PC-9 (cell line): ENCODE measurements at regions not wholly inside any gene's neighbourhood (a gene's known extent, or its start where the extent isn't known, plus 50 kb on each side); places are given as distances from the start of the nearest gene placed in this dataset.

Source experiments
- BruUV-seq: library from RNA; stranded (reverse); fragments of 400-500 nt; replicated peaks from 2 replicates; lab custom pipeline; 2021; lab: Mats Ljungman, UMichigan
- CTCF ChIA-PET: fragments of 300-600 bp; sonication (Branson Sonifier 250); formaldehyde crosslinking; loops from one replicate; lab custom pipeline; 2022; ENCODE audit warnings: antibody characterized with exemption; lab: Charles Lee
- POLR2A ChIA-PET: fragments of 300-600 bp; sonication (Branson Sonifier 250); formaldehyde crosslinking; loops from one replicate; lab custom pipeline; 2022; ENCODE audit warnings: antibody characterized with exemption; ENCODE audit not compliant: unreplicated experiment; lab: Charles Lee
- DNase-seq, 2 experiments: peaks; one replicate each; pipeline versions ENCODE4 v3.0.0 to v3.0.0-alpha.2; 2015 to 2022; ENCODE audit warnings: mixed read lengths in 1 of 2
- H2AFZ ChIP-seq: fragments of 200-600 bp; sonication (generic); 2 replicates; pipeline ENCODE4 v1.8.1; 2017; ENCODE audit warnings: antibody characterized with exemption
- H3F3A ChIP-seq: fragments of 200-600 bp; sonication (generic); 2 replicates; pipeline ENCODE4 v1.8.1; 2017; ENCODE audit warnings: antibody characterized with exemption, mild to moderate bottlenecking, low read depth; ENCODE audit not compliant: insufficient read depth
- H3K27ac ChIP-seq: fragments of 200-600 bp; sonication (generic); 2 replicates; pipeline ENCODE4 v1.6.1; 2016; ENCODE audit warnings: mixed run types
- H3K27me3 ChIP-seq: fragments of 200-600 bp; sonication (generic); 2 replicates; pipeline ENCODE4 v1.6.1; 2016; ENCODE audit warnings: low read depth, mixed run types; ENCODE audit not compliant: insufficient read depth
- H3K36me3 ChIP-seq: fragments of 200-600 bp; sonication (generic); 2 replicates; pipeline ENCODE4 v1.6.1; 2016; ENCODE audit warnings: low read depth, mixed run types
- H3K4me1 ChIP-seq: fragments of 200-600 bp; sonication (generic); replicated peaks from 2 replicates; pipeline ENCODE4 v1.6.1; 2016; ENCODE audit warnings: mixed run types; ENCODE audit not compliant: insufficient read depth
- H3K4me2 ChIP-seq: fragments of 200-600 bp; sonication (generic); 2 replicates; pipeline ENCODE4 v1.6.1; 2017; ENCODE audit warnings: mixed run types
- H3K4me3 ChIP-seq: fragments of 200-600 bp; sonication (generic); 2 replicates; pipeline ENCODE4 v1.6.1; 2016; ENCODE audit warnings: mixed run types
- H3K79me2 ChIP-seq: fragments of 200-600 bp; sonication (generic); 2 replicates; pipeline ENCODE4 v1.6.1; 2017; ENCODE audit warnings: low read depth, mixed run types
- H3K9me2 ChIP-seq: fragments of 200-600 bp; sonication (generic); 2 replicates; pipeline ENCODE4 v1.8.1; 2017; ENCODE audit warnings: mild to moderate bottlenecking; ENCODE audit not compliant: insufficient read depth
- H3K9me3 ChIP-seq: fragments of 200-600 bp; sonication (generic); 2 replicates; pipeline ENCODE4 v1.8.1; 2016; ENCODE audit warnings: low read depth; ENCODE audit not compliant: insufficient read depth
- H4K20me1 ChIP-seq: fragments of 200-600 bp; sonication (generic); 2 replicates; pipeline ENCODE4 v1.8.1; 2017; ENCODE audit not compliant: insufficient read depth
- EZH2 ChIP-seq: fragments of 200-600 bp; sonication (generic); IDR thresholded peaks from 2 replicates; pipeline ENCODE4 v1.8.0; 2017; ENCODE audit warnings: antibody characterized with exemption, low read depth
- intact Hi-C: fragments of 100-400 bp; cut with micrococcal nuclease; formaldehyde crosslinking; loops from one replicate; pipeline ENCODE4 v1.10.0; 2022; ENCODE audit not compliant: unreplicated experiment
- TF ChIP-seq, protein P1 (sequence below): fragments of 200-600 bp; sonication (generic); conservative IDR thresholded peaks from 2 replicates; pipeline ENCODE4 v1.6.1; 2017; ENCODE audit warnings: mixed run types, antibody characterized with exemption, mild to moderate bottlenecking, moderate library complexity

DNA sequence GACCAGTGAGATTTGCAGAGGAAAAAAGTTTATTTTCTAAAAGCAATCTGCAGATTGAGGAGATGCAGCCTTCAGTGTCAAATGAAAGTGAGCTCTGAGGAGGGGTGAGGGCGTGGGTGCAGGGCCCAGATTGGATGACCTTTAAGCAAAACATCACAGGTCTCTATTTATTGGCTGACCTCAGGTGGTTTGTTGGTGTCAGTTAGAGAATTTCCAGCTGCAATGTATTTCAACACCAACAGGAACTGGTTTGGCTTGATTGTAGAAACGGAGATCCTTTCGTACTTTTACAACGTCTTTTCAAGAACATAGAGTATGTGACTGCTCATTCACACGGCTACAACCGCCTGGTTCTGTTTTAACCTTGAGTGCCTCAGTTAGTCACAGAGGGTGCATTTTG, 1069.1 kb downstream of the EFNA5 start:
- Histone ChIP-seq H3K4me3 (no peak overlapping the region), H3K27ac (no peak overlapping the region), H3K9me3 (no peaks in the 10 kb centered on the region), H3K36me3 (no peaks in the 10 kb centered on the region), H4K20me1 (no peaks in the 10 kb centered on the region), H2AFZ (no peak overlapping the region), H3K4me1 (no peaks in the 10 kb centered on the region), H3K27me3 (no peaks in the 10 kb centered on the region), H3F3A (no peaks in the 10 kb centered on the region), H3K79me2 (no peaks in the 10 kb centered on the region), H3K9me2 (no peaks in the 10 kb centered on the region), H3K4me2 (no peak overlapping the region)
- TF ChIP-seq, protein P1, sequence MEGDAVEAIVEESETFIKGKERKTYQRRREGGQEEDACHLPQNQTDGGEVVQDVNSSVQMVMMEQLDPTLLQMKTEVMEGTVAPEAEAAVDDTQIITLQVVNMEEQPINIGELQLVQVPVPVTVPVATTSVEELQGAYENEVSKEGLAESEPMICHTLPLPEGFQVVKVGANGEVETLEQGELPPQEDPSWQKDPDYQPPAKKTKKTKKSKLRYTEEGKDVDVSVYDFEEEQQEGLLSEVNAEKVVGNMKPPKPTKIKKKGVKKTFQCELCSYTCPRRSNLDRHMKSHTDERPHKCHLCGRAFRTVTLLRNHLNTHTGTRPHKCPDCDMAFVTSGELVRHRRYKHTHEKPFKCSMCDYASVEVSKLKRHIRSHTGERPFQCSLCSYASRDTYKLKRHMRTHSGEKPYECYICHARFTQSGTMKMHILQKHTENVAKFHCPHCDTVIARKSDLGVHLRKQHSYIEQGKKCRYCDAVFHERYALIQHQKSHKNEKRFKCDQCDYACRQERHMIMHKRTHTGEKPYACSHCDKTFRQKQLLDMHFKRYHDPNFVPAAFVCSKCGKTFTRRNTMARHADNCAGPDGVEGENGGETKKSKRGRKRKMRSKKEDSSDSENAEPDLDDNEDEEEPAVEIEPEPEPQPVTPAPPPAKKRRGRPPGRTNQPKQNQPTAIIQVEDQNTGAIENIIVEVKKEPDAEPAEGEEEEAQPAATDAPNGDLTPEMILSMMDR = no peak
- no peak for TF ChIP-seq EZH2
- CTCF ChIA-PET = no interaction called here
- intact Hi-C loops = no loop called here
- POLR2A ChIA-PET = no interaction called here
- no peak for DNase-seq
- BruUV-seq = no TSS peak

DNA sequence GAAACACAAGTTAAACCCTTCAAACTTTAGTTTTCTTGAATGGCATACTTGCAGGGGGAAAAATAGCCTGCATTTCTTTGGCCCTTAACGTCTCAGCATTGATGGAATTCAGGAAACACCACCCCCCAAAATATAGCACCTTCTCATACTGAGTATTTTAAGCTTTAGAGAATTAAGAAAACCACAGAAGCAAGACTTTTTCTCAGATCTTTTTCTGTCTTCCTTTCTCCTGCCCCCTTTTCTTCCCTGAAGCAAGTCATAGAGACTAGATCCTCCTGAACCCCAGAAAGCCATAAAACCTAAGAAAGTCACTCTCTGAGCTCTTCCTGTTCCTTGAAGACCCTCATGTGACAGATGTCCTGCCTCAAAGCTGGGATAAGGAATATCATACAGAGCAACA, 1069.9 kb downstream of the EFNA5 start:
- no peak for DNase-seq
- BruUV-seq = no TSS peak
- Histone ChIP-seq H3K4me3 (no peak overlapping the region), H3K4me1 (no peaks in the 10 kb centered on the region), H3F3A (no peaks in the 10 kb centered on the region), H3K79me2 (no peaks in the 10 kb centered on the region), H3K27ac (no peak overlapping the region), H3K9me2 (no peaks in the 10 kb centered on the region), H3K9me3 (no peaks in the 10 kb centered on the region), H3K36me3 (no peaks in the 10 kb centered on the region), H3K27me3 (no peaks in the 10 kb centered on the region), H2AFZ (no peak overlapping the region), H4K20me1 (no peaks in the 10 kb centered on the region), H3K4me2 (no peak overlapping the region)
- intact Hi-C loops = no loop called here
- no peak for TF ChIP-seq EZH2
- TF ChIP-seq, protein P1 = no peak
- ChIA-PET CTCF (no interaction called here), POLR2A (no interaction called here)

DNA sequence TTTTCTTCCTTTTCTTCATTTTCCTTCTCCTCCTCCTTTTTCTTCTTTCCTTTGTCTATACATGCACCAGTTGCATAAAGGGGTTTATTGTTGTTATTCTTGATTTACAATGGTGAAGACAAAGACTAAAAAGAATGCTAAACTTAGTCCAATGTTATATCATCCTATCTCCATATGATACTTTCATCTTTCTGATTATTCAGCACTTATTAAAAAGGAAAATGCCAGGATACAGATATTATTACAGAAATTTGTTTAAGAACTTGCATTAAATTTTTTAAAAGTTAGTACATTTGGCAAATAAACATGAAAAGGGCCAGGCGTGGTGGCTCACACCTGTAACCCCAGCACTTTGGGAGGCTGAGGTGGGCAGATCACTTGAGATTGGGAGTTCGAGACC, 1074.9 kb downstream of the EFNA5 start:
- H4K20me1 ChIP-seq = no peaks in the 10 kb centered on the region
- intact Hi-C loops = no loop called here
- H2AFZ ChIP-seq = no peak overlapping the region
- H3K4me3 ChIP-seq = no peak overlapping the region
- H3F3A ChIP-seq = no peaks in the 10 kb centered on the region
- no peak for TF ChIP-seq EZH2
- TF ChIP-seq, protein P1 = no peak
- no peaks in the 10 kb centered on the region for H3K36me3 ChIP-seq
- BruUV-seq = no TSS peak
- no peak overlapping the region for H3K4me2 ChIP-seq
- no peaks in the 10 kb centered on the region for H3K27me3 ChIP-seq
- POLR2A ChIA-PET = no interaction called here
- H3K4me1 ChIP-seq = no peaks in the 10 kb centered on the region
- no peak for DNase-seq
- no peaks in the 10 kb centered on the region for H3K9me3 ChIP-seq
- no peaks in the 10 kb centered on the region for H3K79me2 ChIP-seq
- CTCF ChIA-PET = no interaction called here
- H3K27ac ChIP-seq = no peak overlapping the region
- no peaks in the 10 kb centered on the region for H3K9me2 ChIP-seq
